Breast epithelium (tissue), 4 donors: ENCODE measurements at regions not wholly inside any gene's neighbourhood (a gene's known extent, or its start where the extent isn't known, plus 50 kb on each side); places are given as distances from the start of the nearest gene placed in this dataset.

Experiments used
- DNase-seq, 2 donors: peaks; one replicate each; pipeline ENCODE4 v3.0.0-alpha.2; 2019; ENCODE audit warnings: low spot score in 2 of 2
- H3K27ac ChIP-seq, 2 donors: fragments of 200-600 bp; sonication (generic) in 1 of 2; one replicate each; pipeline ENCODE4 v1.5.1; 2016 to 2019; ENCODE audit warnings: mild to moderate bottlenecking in 1 of 2
- H3K27me3 ChIP-seq, 2 donors: fragments of 200-600 bp; sonication (generic) in 1 of 2; one replicate each; pipeline versions ENCODE4 v1.5.1 to v1.6.0; 2017 to 2019; ENCODE audit warnings: control low read depth in 1 of 2, mild to moderate bottlenecking in 1 of 2
- H3K36me3 ChIP-seq: fragments of 200-600 bp; one replicate; pipeline ENCODE4 v1.5.1; 2019
- H3K4me1 ChIP-seq, 2 donors: fragments of 200-600 bp; sonication (generic); one replicate each; pipeline ENCODE4 v1.5.1; 2016 to 2019; ENCODE audit warnings: control low read depth in 1 of 2
- H3K4me3 ChIP-seq, 3 donors: fragments of 200-600 bp; sonication (generic); 1 replicate in 2 of 3; 2 replicates in 1 of 3; pipeline ENCODE4 v1.5.1; 2016 to 2019; ENCODE audit warnings: mild to moderate bottlenecking in 3 of 3, moderate library complexity in 2 of 3
- H3K9me3 ChIP-seq, 2 donors: fragments of 200-600 bp; sonication (generic) in 1 of 2; one replicate each; pipeline ENCODE4 v1.5.1; 2016 to 2019; ENCODE audit warnings: control low read depth in 1 of 2
- POLR2A ChIP-seq: fragments of 450-650 bp; IDR thresholded peaks from one replicate; pipeline ENCODE4 v1.6.1; 2016; ENCODE audit warnings: antibody characterized with exemption, mild to moderate bottlenecking, moderate library complexity
- POLR2AphosphoS5 ChIP-seq, 3 donors: sonication (generic); formaldehyde crosslinking; IDR thresholded peaks; one replicate each; pipeline ENCODE4 v1.6.1; 2017; ENCODE audit warnings: antibody characterized with exemption in 3 of 3
- intact Hi-C: fragments of 100-400 bp; cut with DNase I; formaldehyde crosslinking; loops from one replicate; pipeline ENCODE4 v1.15.1; 2023; ENCODE audit warnings: low total_unique reads
- TF ChIP-seq, protein P1 (sequence below), 3 donors: fragments of 450-650 bp; IDR thresholded peaks; one replicate each; pipeline ENCODE4 v1.5.1; 2016 to 2017; ENCODE audit warnings: antibody characterized with exemption in 3 of 3, mild to moderate bottlenecking in 3 of 3, moderate library complexity in 3 of 3

- no peaks in the 10 kb centered on the region for H3K27me3 ChIP-seq
- H3K36me3 ChIP-seq: no peaks in the 10 kb centered on the region
- no peak overlapping the region for H3K4me3 ChIP-seq
- intact Hi-C loops: no loop called here
- no peak overlapping the region for H3K27ac ChIP-seq
- H3K4me1 ChIP-seq: no peaks in the 10 kb centered on the region
- no peak for TF ChIP-seq POLR2AphosphoS5 (IDR thresholded peaks at IDR 0.05)
- H3K9me3 ChIP-seq: peaks cover 0 to 5% of the 10 kb centered on the region in 2 donors
- DNase-seq: no peak
Measured at GRCh38 chrX:5337160-5337559, 891.5 kb downstream of the NLGN4X start.

GRCh38 chrX:5324546-5324945 lies 904.1 kb downstream of the NLGN4X start:
- DNase-seq: no peak
- intact Hi-C loops: no loop called here

DNA sequence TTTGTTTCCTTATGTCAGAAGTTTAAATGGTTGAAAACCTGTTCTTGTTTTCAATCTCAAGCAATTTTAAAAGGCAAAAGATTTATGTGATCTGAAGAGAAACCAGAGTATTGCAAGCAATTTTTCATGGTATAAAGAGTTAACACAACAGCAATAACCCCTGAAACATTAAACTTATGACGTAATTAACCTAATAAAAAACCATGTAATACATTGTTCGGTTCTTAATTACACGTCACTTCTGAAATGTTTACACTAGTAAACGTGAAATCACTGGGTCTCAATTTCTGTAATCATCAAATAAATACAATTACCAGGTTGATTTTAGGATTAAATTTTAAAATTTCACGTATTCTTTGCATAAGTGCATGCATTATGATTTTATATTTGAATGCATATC lies 914.5 kb downstream of the NLGN4X start:
- Histone ChIP-seq H3K4me1 (no peaks in the 10 kb centered on the region), H3K36me3 (no peaks in the 10 kb centered on the region), H3K9me3 (no peaks in the 10 kb centered on the region), H3K27me3 (no peaks in the 10 kb centered on the region), H3K4me3 (no peak overlapping the region), H3K27ac (no peak overlapping the region)
- intact Hi-C loops: no loop called here
- no peak for DNase-seq
- TF ChIP-seq, protein P1, sequence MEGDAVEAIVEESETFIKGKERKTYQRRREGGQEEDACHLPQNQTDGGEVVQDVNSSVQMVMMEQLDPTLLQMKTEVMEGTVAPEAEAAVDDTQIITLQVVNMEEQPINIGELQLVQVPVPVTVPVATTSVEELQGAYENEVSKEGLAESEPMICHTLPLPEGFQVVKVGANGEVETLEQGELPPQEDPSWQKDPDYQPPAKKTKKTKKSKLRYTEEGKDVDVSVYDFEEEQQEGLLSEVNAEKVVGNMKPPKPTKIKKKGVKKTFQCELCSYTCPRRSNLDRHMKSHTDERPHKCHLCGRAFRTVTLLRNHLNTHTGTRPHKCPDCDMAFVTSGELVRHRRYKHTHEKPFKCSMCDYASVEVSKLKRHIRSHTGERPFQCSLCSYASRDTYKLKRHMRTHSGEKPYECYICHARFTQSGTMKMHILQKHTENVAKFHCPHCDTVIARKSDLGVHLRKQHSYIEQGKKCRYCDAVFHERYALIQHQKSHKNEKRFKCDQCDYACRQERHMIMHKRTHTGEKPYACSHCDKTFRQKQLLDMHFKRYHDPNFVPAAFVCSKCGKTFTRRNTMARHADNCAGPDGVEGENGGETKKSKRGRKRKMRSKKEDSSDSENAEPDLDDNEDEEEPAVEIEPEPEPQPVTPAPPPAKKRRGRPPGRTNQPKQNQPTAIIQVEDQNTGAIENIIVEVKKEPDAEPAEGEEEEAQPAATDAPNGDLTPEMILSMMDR (IDR thresholded peaks at IDR 0.05): no peak
- TF ChIP-seq POLR2AphosphoS5 (IDR thresholded peaks at IDR 0.05) (no peak), POLR2A (no peak)

More at GRCh38 chrX:5324546-5324945, 904.1 kb downstream of the NLGN4X start:
- Histone ChIP-seq H3K27me3 (no peaks in the 10 kb centered on the region), H3K4me3 (no peak overlapping the region), H3K27ac (no peak overlapping the region), H3K4me1 (no peaks in the 10 kb centered on the region), H3K9me3 (peaks cover 0 to 3% of the 10 kb centered on the region in 2 donors), H3K36me3 (no peaks in the 10 kb centered on the region)
- TF ChIP-seq POLR2AphosphoS5 (IDR thresholded peaks at IDR 0.05): no peak
- no peak for TF ChIP-seq POLR2A
- TF ChIP-seq, protein P1 (IDR thresholded peaks at IDR 0.05): no peak

DNA sequence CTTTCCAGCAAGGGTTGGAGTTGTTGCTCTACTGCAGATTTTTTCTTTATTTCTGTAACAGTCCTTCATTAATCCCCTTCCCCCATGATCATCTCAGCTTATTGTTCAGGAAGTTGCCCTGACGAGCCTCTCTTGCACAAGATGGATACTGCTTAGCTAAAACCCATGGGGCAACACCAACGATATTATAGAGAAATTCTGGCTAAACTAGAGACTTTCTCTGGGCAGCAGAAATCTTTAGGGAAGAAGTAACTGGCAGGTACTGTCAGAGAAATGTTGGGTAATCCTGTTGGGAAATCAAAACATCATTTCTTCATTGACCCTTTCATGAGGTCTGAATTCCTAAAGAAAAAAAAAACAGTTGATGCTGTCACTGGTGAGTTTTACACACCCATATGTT lies 921.3 kb downstream of the NLGN4X start:
- H3K36me3 ChIP-seq: no peaks in the 10 kb centered on the region
- no peak overlapping the region for H3K27ac ChIP-seq
- H3K27me3 ChIP-seq: no peaks in the 10 kb centered on the region
- H3K4me3 ChIP-seq: no peak overlapping the region
- DNase-seq: no peak
- H3K4me1 ChIP-seq: no peaks in the 10 kb centered on the region
- TF ChIP-seq POLR2AphosphoS5 (IDR thresholded peaks at IDR 0.05): no peak
- no peak for TF ChIP-seq POLR2A
- TF ChIP-seq, protein P1 (IDR thresholded peaks at IDR 0.05): no peak
- no peaks in the 10 kb centered on the region for H3K9me3 ChIP-seq
- intact Hi-C loops: no loop called here

GRCh38 chrX:5306654-5307121 lies 922.0 kb downstream of the NLGN4X start:
- intact Hi-C loops: no loop called here
- H3K4me3 ChIP-seq: no peak overlapping the region
- no peak overlapping the region for H3K27ac ChIP-seq
- H3K4me1 ChIP-seq: no peaks in the 10 kb centered on the region
- TF ChIP-seq POLR2AphosphoS5 (IDR thresholded peaks at IDR 0.05): no peak
- TF ChIP-seq POLR2A: no peak
- TF ChIP-seq, protein P1 (IDR thresholded peaks at IDR 0.05): no peak
- no peaks in the 10 kb centered on the region for H3K36me3 ChIP-seq
- H3K27me3 ChIP-seq: no peaks in the 10 kb centered on the region
- no peaks in the 10 kb centered on the region for H3K9me3 ChIP-seq
- DNase-seq: no peak

DNA sequence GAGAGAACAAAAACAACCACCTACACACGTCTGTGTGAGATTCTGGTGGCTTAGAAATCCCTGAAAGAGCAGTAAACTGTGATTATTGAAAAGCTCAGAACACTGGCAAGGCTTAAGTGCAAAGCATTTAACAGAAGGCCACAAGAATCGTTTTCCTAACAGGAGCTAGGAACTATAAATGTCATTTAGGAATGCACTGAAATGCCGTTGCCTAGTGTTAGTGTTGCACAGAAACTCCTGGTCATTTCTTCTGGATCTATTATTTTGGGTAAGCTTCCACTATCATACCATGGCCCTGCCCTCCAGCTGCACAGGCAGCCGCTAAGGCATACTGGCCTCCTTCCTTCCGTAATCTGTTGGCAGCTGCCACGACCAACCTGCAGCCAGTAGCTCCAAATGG lies 923.2 kb downstream of the NLGN4X start:
- no peak for DNase-seq
- Histone ChIP-seq H3K27me3 (no peaks in the 10 kb centered on the region), H3K36me3 (no peaks in the 10 kb centered on the region), H3K4me1 (no peaks in the 10 kb centered on the region), H3K27ac (no peak overlapping the region), H3K9me3 (no peaks in the 10 kb centered on the region), H3K4me3 (no peak overlapping the region)
- intact Hi-C loops: no loop called here
- TF ChIP-seq POLR2AphosphoS5 (IDR thresholded peaks at IDR 0.05): no peak
- TF ChIP-seq, protein P1 (IDR thresholded peaks at IDR 0.05): no peak
- TF ChIP-seq POLR2A: no peak
